Adipocyte (in vitro differentiated cells): ENCODE measurements at regions not wholly inside any gene's neighbourhood (a gene's known extent, or its start where the extent isn't known, plus 50 kb on each side); places are given as distances from the start of the nearest gene placed in this dataset.
"Not testable (repeated sequence)": the region's sequence is repeated elsewhere in the genome, so short reads cannot be mapped to it uniquely, and the experiment has no call there.

Experiments used
- DNase-seq: peaks from one replicate; pipeline ENCODE4 v3.0.0-alpha.2; 2015; ENCODE audit warnings: low read depth
- H3K27me3 ChIP-seq: replicated peaks from 2 replicates; pipeline ENCODE4 v1.7.0; 2013; ENCODE audit warnings: mild to moderate bottlenecking, low read length, moderate library complexity; ENCODE audit not compliant: control insufficient read depth, insufficient read depth
- H3K36me3 ChIP-seq: 2 replicates; pipeline ENCODE4 v1.7.0; 2013; ENCODE audit warnings: low read length, mild to moderate bottlenecking, moderate library complexity; ENCODE audit not compliant: control insufficient read depth, insufficient read depth, severe bottlenecking
- H3K4me1 ChIP-seq: 2 replicates; pipeline ENCODE4 v1.7.0; 2013; ENCODE audit warnings: mild to moderate bottlenecking, low read length, moderate library complexity; ENCODE audit not compliant: control insufficient read depth, insufficient read depth
- H3K4me3 ChIP-seq: 2 replicates; pipeline ENCODE4 v1.7.0; 2013; ENCODE audit warnings: mild to moderate bottlenecking, low read length, moderate library complexity
- H3K9ac ChIP-seq: 2 replicates; pipeline ENCODE4 v1.7.0; 2013; ENCODE audit warnings: mild to moderate bottlenecking, low read length, moderate library complexity
- H3K9me3 ChIP-seq: 2 replicates; pipeline ENCODE4 v1.7.0; 2013; ENCODE audit warnings: mild to moderate bottlenecking, low read length, moderate library complexity; ENCODE audit not compliant: control insufficient read depth

DNA sequence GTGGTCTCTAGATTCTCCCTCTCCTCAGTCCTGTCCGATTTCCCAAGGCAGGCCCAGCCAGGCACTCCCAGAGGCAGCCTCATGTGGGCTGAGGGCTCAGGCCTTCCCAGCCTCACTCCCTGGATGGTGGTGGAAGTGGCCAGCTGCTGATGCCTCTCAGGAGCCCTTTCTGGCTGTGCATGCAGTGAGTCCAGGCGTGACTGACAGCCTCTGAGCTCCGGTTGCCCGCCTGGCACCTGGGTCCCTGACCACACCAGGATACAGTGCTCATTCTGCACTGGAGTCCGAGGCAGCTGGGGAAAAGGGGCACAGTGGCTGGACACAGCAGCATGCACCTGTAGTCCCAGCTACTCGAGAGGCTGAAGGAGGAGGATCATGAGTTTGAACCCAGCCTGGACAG, 132.6 kb downstream of the CUL2 start:
- H3K4me3 ChIP-seq: no peak overlapping the region
- DNase-seq: no peak
- peaks cover 12% of the 10 kb centered on the region for H3K4me1 ChIP-seq
- no peaks in the 10 kb centered on the region for H3K9me3 ChIP-seq
- H3K27me3 ChIP-seq: no peaks in the 10 kb centered on the region
- no peak overlapping the region for H3K9ac ChIP-seq
- H3K36me3 ChIP-seq: no peaks in the 10 kb centered on the region

DNA sequence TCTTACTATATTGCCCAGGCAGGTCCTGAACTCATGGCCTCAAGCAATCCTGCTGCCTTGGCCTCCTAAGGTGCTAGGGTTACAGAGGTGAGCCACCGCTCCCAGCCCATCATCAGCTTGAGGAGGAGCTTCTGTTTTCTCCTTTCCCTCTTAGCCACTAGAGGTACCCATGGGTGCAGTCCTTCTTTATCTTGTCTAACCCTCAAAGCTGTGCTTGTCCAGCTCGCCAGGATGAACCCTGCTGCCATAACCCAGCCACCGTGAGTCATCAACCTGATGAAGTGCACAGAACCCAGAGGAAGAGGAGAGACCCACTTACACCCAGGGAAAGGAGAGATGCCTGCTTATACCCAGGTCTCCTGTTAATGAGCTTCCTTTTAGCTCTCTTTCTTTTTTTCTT, 133.4 kb downstream of the CUL2 start:
- H3K9me3 ChIP-seq: no peaks in the 10 kb centered on the region
- no peak overlapping the region for H3K9ac ChIP-seq
- H3K36me3 ChIP-seq: no peaks in the 10 kb centered on the region
- H3K4me3 ChIP-seq: no peak overlapping the region
- no peaks in the 10 kb centered on the region for H3K27me3 ChIP-seq
- H3K4me1 ChIP-seq: peaks cover 12% of the 10 kb centered on the region
- DNase-seq: no peak

DNA sequence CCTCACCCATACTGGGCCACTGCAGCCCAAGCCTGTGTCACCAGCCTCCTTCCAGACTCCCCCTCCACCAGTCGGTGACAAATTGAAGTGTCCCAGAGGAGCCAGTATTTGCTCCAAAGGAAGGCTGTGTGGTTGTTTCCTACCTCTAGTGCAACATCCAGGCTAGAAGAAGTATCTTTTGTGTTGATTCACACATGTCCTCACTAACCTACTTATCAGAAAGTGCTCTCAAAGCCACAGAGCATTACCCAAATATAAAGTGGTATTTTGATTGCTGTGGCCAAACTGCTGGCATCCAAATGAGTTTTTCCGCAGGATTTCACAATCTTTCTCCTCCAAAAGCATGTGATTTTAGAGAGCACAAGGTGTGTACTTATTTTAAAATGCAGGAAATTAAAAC, 134.8 kb downstream of the CUL2 start:
- no peaks in the 10 kb centered on the region for H3K36me3 ChIP-seq
- peak; percentile 15 for DNase-seq
- H3K9ac ChIP-seq: no peak overlapping the region
- H3K9me3 ChIP-seq: no peaks in the 10 kb centered on the region
- H3K4me3 ChIP-seq: no peak overlapping the region
- H3K4me1 ChIP-seq: peaks cover 12% of the 10 kb centered on the region
- no peaks in the 10 kb centered on the region for H3K27me3 ChIP-seq

DNA sequence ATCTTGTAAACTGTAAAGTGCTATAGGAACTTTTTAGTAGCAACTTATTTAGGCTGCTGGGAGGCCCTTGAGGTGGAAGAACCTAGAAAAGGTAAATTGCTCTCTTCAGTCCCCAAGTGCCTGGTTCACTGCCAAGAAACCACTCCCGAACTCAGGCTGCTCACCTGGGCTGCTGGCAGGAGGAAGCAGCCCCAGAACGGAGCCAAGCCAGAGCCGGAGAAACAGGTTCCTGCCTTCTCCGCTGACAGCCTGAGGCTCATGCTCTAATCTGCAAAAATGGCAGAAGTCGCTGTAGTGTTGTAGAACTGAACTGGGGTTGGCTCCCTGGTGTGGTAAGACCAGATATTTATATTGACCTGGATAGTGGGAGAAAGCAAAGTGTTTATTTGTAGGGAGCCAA, 136.0 kb downstream of the CUL2 start:
- Histone ChIP-seq H3K36me3 (no peaks in the 10 kb centered on the region), H3K9ac (no peak overlapping the region), H3K4me1 (peaks cover 9% of the 10 kb centered on the region), H3K4me3 (no peak overlapping the region), H3K9me3 (no peaks in the 10 kb centered on the region), H3K27me3 (no peaks in the 10 kb centered on the region)
- DNase-seq: no peak

DNA sequence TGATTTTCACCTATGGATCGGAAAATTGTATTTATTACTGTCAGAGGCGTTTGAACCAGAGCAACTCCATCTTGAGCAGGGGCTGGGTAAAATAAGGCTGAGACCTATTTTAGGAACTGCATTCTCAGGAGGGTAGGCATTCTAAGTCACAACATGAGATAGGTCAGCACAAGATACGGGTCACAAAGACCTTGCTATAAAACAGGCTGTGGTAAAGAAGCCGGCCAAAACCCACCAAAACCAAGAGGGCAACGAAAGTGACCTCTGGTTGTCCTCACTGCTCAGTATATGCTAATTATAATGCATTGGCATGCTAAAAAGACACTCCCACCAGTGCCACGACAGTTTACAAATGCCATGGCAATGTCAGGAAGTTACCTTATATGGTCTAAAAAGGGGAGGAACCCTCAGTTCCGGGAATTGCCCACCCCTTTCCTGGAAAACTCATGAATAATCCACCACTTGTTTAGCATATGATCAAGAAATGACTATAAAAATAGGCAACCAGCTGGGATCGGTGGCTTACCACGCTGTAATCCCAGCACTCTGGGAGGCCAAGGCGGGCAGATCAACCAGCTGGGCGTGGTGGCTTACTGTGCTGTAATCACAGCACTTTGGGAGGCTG, 136.3 kb upstream of the PARD3 start:
- not testable (repeated sequence) for H3K9me3 ChIP-seq, H3K9ac ChIP-seq, DNase-seq, H3K36me3 ChIP-seq, H3K27me3 ChIP-seq, H3K4me1 ChIP-seq, H3K4me3 ChIP-seq

DNA sequence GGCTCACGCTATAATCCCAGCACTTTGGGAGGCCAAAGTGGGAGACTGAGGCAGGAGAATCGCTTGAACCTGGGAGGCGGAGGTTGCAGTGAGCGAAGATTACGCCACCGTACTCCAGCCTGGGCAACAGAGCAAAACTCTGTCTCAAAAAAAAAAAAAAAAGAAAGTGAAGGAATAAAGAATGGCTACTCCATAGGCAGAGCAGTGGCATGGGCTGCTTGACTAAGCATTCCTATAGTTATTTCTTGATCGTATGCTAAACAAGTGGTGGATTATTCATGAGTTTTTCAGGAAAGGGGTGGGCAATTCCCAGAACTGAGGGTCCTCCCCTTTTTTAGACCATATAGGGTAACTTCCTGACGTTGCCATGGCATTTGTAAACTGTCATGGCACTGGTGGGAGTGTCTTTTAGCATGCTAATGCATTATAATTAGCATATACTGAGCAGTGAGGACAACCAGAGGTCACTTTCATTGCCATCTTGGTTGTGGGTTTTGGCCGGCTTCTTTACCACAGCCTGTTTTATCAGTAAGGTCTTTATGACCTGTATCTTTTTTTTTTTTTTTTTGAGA, 130.9 kb upstream of the PARD3 start:
- H3K27me3 ChIP-seq, DNase-seq, H3K4me3 ChIP-seq, H3K36me3 ChIP-seq, H3K9ac ChIP-seq, H3K9me3 ChIP-seq, H3K4me1 ChIP-seq: not testable (repeated sequence)

DNA sequence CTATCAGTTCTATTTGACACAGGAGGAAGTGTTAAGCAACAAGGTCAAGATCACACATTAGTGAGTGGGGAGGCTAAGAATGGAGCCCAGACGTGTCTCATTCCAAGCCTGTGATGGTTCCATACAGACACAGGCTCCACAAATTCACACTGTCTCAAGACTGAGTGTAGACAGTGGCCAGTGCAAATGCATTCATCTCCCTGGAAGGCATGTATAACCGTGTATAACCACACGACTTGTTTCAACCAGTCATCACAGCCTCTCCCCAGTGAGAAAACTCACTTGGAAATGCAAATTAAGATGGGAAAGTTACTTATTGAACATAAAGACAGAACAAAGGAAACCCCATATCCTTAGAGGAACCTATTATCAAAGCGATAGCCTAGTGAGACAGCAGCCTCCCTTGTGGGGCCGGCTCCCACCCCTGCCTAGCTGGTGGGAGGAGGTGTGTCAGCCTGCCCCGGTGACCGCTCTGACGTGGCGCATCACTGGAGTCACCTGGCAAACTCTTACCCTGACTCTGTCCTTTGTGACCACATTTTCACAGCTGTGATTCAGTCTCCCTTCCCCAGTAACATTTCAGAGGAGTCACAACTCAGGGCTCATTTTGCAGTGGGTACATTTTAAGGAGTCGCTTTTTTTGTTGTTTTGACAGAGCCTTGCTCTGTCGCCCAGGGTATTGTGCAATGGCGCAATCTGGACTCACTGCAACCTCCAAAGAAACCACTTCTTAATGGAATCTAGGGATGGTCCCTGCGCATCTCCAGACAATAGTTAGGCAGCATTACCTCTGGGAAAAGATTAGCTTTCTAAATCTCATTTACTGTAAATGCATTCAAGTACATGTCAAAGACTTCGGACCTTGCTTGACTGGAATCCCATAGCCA, 126.6 kb upstream of the PARD3 start:
- Histone ChIP-seq H3K36me3 (no peaks in the 10 kb centered on the region), H3K9ac (no peak overlapping the region), H3K4me3 (no peak overlapping the region), H3K27me3 (peaks cover 5% of the 10 kb centered on the region), H3K9me3 (peaks cover 5% of the 10 kb centered on the region), H3K4me1 (no peaks in the 10 kb centered on the region)
- DNase-seq: no peak

DNA sequence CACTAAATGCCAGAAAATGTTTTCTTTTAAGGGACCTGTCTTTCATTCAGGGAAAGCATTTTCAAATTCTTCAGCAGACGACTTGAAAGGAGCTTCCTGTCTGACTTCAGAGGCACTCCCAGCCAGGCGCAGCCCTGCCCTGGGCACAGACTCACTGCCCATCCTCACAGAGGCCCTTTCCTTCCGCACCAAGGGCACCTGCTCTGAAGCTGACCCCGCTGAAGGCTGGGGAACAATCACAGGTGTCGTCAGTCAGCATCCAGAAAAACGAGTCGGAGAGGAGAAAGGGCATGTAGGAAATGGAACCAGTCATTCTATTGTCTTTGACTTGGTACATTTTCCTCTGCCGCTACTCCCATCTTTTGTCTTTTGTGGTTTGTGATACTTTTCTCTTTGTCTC, 125.3 kb upstream of the PARD3 start:
- Histone ChIP-seq H3K9ac (no peak overlapping the region), H3K9me3 (peaks cover 5% of the 10 kb centered on the region), H3K36me3 (no peaks in the 10 kb centered on the region), H3K27me3 (peaks cover 5% of the 10 kb centered on the region), H3K4me1 (no peaks in the 10 kb centered on the region), H3K4me3 (no peak overlapping the region)
- DNase-seq: no peak

DNA sequence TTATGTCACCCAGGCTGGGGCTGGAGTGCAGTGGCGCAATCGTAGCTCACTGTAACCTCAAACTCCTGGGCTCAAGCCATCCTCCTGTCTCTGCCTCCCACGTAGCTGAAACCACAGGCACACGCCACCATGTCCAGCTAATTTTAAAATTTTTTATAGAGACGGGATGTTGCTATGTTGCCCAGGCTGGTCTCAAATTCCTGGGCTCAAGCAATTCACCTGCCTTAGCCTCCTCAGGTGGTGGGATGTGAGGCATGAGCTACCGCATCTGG, 123.2 kb upstream of the PARD3 start:
- Histone ChIP-seq H3K27me3 (no peaks in the 10 kb centered on the region), H3K36me3 (no peaks in the 10 kb centered on the region), H3K4me1 (peaks cover 8% of the 10 kb centered on the region), H3K4me3 (no peak overlapping the region), H3K9me3 (peaks cover 5% of the 10 kb centered on the region), H3K9ac (no peak overlapping the region)
- DNase-seq: no peak

DNA sequence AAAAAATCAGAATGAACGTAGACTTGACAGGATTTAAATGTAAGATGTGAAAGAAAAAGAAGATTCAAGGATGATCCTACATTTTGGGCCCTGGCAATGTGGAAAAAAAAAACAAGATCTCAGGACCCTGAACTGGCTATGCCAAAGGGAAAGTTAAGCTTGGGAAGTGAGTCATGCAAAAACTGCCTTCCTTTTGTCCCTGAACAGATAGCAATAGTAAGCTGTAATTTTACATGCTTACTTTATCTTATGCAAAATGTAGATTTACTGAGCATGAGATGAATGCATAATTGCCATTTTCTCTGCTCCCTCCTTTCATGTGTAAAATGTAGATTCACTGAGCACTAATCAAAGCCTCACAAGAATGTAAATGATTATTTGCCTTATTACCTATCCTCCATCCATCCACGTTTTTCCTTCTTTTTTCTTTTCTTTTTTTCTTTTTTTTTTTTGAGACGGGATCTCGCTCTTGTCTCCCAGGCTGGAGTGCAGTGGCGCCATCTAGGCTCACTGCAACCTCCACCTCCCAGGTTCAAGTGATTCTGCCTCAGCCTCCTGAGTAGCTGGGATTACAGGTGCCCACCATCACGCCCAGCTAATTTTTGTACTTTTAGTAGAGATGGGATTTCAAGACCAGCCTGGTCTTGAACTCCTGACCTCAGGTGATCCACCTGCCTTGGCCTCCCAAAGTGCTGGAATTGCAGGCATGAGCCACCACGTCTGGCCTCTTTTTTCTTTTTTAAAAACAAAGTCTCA, 122.7 kb upstream of the PARD3 start:
- peaks cover 12% of the 10 kb centered on the region for H3K4me1 ChIP-seq
- not testable (repeated sequence) for H3K27me3 ChIP-seq, H3K9me3 ChIP-seq, H3K36me3 ChIP-seq, H3K9ac ChIP-seq, H3K4me3 ChIP-seq
- DNase-seq: peak; percentile 30

DNA sequence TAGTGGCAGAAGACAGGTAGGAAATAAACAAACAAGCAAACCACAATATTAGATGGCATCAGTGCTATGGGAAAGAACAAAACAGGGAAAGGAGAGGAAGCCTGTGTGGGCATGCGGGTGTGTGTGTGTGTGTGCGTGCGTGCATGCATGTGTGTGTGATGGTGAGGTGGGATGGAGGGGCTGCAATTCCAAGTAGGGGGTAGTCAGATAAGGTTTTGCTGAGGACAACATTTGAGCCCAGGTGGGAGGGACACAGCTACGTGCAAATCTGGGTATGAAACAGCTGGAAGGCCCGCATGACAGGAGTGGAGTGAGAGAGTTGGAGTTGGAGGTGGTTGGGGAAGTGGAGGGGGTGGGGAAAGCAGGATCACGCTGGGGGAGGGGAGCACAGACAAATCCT, 121.0 kb upstream of the PARD3 start:
- DNase-seq: no peak
- no peak overlapping the region for H3K4me3 ChIP-seq
- H3K9ac ChIP-seq: no peak overlapping the region
- peaks cover 15% of the 10 kb centered on the region for H3K4me1 ChIP-seq
- H3K9me3 ChIP-seq: peaks cover 5% of the 10 kb centered on the region
- no peaks in the 10 kb centered on the region for H3K27me3 ChIP-seq
- H3K36me3 ChIP-seq: no peaks in the 10 kb centered on the region
